ENCODE measurements at regions not wholly inside any gene's neighbourhood (a gene's known extent, or its start where the extent isn't known, plus 50 kb on each side); places are given as distances from the start of the nearest gene placed in this dataset.

GRCh38 chr2:4192119-4192518, 488.7 kb downstream of the DCDC2C start:
- no peak for TF ChIP-seq CTCF (IDR thresholded peaks at IDR 0.05; ENCODE audit: low read depth, low read length, missing control alignments)
- in situ Hi-C loops (cut with HindIII; ENCODE audit: low pct_ligation_motif_present, low sequenced_read_pairs) = no loop called here
- no peak for DNase-seq

DNA sequence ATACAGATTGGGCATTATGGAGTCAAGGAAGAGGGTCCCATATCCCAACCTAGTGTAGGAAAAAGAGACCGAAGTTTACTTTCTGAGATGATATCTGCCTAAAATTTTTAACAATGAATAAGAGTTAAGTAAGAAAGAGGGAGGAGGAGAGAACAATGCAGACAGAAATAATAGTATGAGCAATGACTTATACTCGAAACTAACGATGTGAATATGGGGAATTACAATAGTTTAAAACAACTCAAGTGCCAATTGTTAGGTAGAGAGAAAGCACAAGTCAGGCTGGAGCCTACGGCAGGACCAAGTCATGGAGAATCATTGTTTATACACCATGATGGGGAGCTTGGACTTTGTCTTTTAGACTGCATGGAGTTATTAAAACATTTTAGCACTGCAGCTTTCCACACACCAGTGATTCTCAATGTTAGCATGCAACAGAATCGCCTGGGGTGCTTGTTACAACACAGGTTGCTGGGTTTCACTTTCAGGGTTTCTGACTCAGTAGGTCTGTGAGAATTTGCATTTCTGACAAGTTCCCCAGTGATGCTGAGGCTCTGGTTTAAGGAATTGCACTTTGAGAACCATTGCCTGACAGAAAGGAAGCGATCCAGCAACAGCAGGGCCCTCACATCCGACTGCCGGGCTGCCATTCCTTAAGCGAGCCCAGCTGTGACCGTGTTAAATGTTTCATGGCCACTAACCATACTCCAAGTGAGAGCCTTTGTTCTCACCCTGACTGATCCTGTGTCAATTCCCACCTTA, 511.2 kb downstream of the DCDC2C start:
- in situ Hi-C loops (cut with HindIII; ENCODE audit: low pct_ligation_motif_present, low sequenced_read_pairs) = no loop called here
- no peak for TF ChIP-seq CTCF (IDR thresholded peaks at IDR 0.05; ENCODE audit: low read depth, low read length, missing control alignments)

More at GRCh38 chr2:4192119-4192518, 488.7 kb downstream of the DCDC2C start:
- Histone ChIP-seq H3K27me3 (replicated peaks) (no peaks in the 10 kb centered on the region), H3K27ac (no peak overlapping the region), H3K4me3 (ENCODE audit: low read depth, low read length) (no peak overlapping the region), H3K36me3 (replicated peaks) (no peaks in the 10 kb centered on the region)

GRCh38 chr2:4217737-4218136, 514.4 kb downstream of the DCDC2C start:
- no peak for TF ChIP-seq CTCF (IDR thresholded peaks at IDR 0.05; ENCODE audit: low read depth, low read length, missing control alignments)
- in situ Hi-C loops (cut with HindIII; ENCODE audit: low pct_ligation_motif_present, low sequenced_read_pairs) = no loop called here
- DNase-seq = no peak
- H3K27me3 ChIP-seq (replicated peaks) = no peaks in the 10 kb centered on the region
- no peaks in the 10 kb centered on the region for H3K36me3 ChIP-seq (replicated peaks)
- no peak overlapping the region for H3K27ac ChIP-seq
- no peak overlapping the region for H3K4me3 ChIP-seq (ENCODE audit: low read depth, low read length)

More for the DNA sequence above, 511.2 kb downstream of the DCDC2C start:
- Histone ChIP-seq H3K36me3 (replicated peaks) (no peaks in the 10 kb centered on the region), H3K4me3 (ENCODE audit: low read depth, low read length) (no peak overlapping the region), H3K27me3 (replicated peaks) (no peaks in the 10 kb centered on the region), H3K27ac (no peak overlapping the region)
- no peak for DNase-seq

DNA sequence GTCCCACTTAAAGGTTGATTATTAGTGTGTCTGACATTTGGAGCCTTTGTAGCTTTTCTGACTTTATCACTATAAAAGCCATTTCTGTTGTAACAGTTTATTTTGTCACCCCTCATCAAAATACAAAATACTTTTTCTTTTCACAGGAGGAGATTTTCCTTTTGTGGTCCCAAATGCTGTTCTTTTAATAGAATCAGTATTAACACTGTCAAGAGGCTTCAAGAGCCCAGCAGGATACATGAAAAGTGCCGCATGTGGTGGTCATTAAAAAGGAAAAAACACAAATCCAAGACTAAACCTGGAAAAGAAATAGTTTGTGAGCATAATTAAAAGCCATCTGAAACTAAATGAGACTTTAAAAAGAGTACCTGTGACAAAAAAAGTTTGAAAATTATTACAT, 515.7 kb downstream of the DCDC2C start:
- DNase-seq = no peak
- no peaks in the 10 kb centered on the region for H3K36me3 ChIP-seq (replicated peaks)
- no peak overlapping the region for H3K27ac ChIP-seq
- no peak for TF ChIP-seq CTCF (IDR thresholded peaks at IDR 0.05; ENCODE audit: low read depth, low read length, missing control alignments)
- no peaks in the 10 kb centered on the region for H3K27me3 ChIP-seq (replicated peaks)
- in situ Hi-C loops (cut with HindIII; ENCODE audit: low pct_ligation_motif_present, low sequenced_read_pairs) = no loop called here
- H3K4me3 ChIP-seq (ENCODE audit: low read depth, low read length) = no peak overlapping the region

- in situ Hi-C loops (cut with HindIII; ENCODE audit: low pct_ligation_motif_present, low sequenced_read_pairs) = no loop called here
Measured at GRCh38 chr2:4219571-4219970, 516.2 kb downstream of the DCDC2C start.

More at GRCh38 chr2:4219571-4219970, 516.2 kb downstream of the DCDC2C start:
- Histone ChIP-seq H3K27ac (no peak overlapping the region), H3K4me3 (ENCODE audit: low read depth, low read length) (no peak overlapping the region), H3K27me3 (replicated peaks) (no peaks in the 10 kb centered on the region), H3K36me3 (replicated peaks) (no peaks in the 10 kb centered on the region)
- TF ChIP-seq CTCF (IDR thresholded peaks at IDR 0.05; ENCODE audit: low read depth, low read length, missing control alignments) = no peak
- DNase-seq = no peak
